Body of pancreas (tissue), 4 donors: ENCODE measurements at regions not wholly inside any gene's neighbourhood (a gene's known extent, or its start where the extent isn't known, plus 50 kb on each side); places are given as distances from the start of the nearest gene placed in this dataset.

Experiments used
- POLR2A ChIP-seq, 3 donors: fragments of 450-650 bp; IDR thresholded peaks; one replicate each; pipeline ENCODE4 v1.6.1; 2016; ENCODE audit warnings: antibody characterized with exemption in 3 of 3, mild to moderate bottlenecking in 2 of 3
- TF ChIP-seq, protein P1 (sequence below), 7 experiments: fragments of 450-650 bp in 4 of 7; fragments of 200-600 bp in 3 of 7; sonication (generic) in 3 of 7; IDR thresholded peaks; one replicate each; pipeline ENCODE4 v1.5.1; 2016 to 2019; ENCODE audit warnings: antibody characterized with exemption in 7 of 7

DNA sequence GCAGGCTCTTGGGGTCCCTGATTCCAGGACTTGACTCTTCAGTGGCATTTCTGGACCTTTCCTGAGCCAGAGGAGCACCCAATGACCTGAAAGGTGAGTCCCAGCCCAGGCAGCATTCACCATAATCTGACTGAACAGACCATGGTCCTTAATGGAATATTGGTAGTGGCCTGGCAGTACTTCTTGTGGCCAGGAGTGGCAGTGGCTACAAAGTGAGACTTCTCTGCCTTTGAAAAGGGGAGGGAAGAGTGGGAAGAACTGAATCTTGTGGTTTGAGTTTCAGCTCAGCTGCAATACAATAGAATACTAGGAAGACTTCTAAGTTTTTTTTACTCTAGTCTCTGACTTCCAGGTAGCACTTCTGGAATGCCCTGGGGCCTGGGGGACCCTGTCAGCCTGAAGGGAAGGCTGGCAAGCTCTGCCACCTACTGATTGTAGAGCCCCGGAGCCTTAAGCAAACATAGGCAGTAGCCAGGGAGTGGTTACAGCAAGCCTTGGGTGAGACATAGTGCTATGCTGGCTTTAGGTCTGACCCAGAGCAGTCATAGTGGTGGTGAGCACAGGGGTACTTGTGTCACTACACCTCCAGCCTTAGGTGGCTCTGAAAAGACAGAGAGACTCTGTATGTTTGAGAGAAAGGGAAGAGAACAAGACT lies 674.2 kb upstream of the MANEA start:
- TF ChIP-seq, protein P1, sequence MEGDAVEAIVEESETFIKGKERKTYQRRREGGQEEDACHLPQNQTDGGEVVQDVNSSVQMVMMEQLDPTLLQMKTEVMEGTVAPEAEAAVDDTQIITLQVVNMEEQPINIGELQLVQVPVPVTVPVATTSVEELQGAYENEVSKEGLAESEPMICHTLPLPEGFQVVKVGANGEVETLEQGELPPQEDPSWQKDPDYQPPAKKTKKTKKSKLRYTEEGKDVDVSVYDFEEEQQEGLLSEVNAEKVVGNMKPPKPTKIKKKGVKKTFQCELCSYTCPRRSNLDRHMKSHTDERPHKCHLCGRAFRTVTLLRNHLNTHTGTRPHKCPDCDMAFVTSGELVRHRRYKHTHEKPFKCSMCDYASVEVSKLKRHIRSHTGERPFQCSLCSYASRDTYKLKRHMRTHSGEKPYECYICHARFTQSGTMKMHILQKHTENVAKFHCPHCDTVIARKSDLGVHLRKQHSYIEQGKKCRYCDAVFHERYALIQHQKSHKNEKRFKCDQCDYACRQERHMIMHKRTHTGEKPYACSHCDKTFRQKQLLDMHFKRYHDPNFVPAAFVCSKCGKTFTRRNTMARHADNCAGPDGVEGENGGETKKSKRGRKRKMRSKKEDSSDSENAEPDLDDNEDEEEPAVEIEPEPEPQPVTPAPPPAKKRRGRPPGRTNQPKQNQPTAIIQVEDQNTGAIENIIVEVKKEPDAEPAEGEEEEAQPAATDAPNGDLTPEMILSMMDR (IDR thresholded peaks at IDR 0.05): no peak
- no peak for TF ChIP-seq POLR2A (IDR thresholded peaks at IDR 0.05)
